ENCODE measurements at regions not wholly inside any gene's neighbourhood (a gene's known extent, or its start where the extent isn't known, plus 50 kb on each side); places are given as distances from the start of the nearest gene placed in this dataset.
"Not testable (repeated sequence)": the region's sequence is repeated elsewhere in the genome, so short reads cannot be mapped to it uniquely, and the experiment has no call there.

GRCh38 chr3:195999176-195999575 is 82.7 kb downstream of the TFRC start:
- not testable (repeated sequence) for DNase-seq (ENCODE audit: low spot score); H3K9me3 Mint-ChIP-seq (ENCODE audit: unreplicated experiment); H3K36me3 Mint-ChIP-seq (ENCODE audit: low read depth, unreplicated experiment); H3K4me3 Mint-ChIP-seq (ENCODE audit: unreplicated experiment); H3K4me1 Mint-ChIP-seq (ENCODE audit: unreplicated experiment); H3K27ac Mint-ChIP-seq (ENCODE audit: unreplicated experiment); H3K27me3 Mint-ChIP-seq (ENCODE audit: unreplicated experiment)

DNA sequence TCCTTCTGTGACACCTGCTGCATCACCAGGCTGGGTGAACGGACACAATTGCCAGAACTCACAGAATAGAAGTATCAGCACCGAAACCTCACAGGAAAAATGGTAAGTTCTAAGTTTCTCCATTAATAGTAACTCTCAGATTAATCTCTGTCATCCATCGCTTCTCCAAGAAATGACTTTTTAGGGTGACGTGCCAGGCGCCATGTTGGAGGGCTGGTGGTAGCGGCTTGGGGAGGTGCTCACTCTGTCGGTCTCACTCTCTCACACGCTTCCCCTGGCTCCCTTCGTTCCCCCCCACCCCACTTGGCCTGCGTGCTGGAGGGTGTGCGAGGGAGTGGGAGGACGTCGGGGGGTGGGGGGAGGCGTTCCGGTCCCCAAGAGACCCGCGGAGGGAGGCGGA is 85.6 kb downstream of the TFRC start:
- H3K27ac Mint-ChIP-seq (ENCODE audit: unreplicated experiment); H3K4me3 Mint-ChIP-seq (ENCODE audit: unreplicated experiment); H3K4me1 Mint-ChIP-seq (ENCODE audit: unreplicated experiment): not testable (repeated sequence)

DNA sequence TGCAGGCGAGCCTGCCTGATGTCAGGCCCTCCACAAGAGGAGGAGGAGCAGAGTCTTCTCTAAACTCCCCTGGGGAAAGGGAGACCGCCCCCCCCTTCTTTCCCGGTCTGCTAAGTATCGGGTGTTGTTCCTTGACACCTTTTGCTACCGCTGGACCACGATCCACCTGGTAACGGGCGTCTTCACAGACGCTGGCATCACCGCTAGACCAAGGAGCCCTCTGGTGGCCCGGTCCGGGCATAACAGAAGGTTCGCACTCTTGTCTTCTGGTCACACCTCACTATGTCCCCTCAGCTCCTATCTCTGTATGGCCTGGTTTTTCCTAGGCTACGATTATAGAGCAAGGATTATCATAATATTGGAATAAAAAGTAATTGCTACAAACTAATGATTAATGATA is 86.0 kb upstream of the TNK2 start:
- H3K9me3 Mint-ChIP-seq (ENCODE audit: unreplicated experiment); H3K27me3 Mint-ChIP-seq (ENCODE audit: unreplicated experiment); H3K36me3 Mint-ChIP-seq (ENCODE audit: low read depth, unreplicated experiment); H3K27ac Mint-ChIP-seq (ENCODE audit: unreplicated experiment); H3K4me3 Mint-ChIP-seq (ENCODE audit: unreplicated experiment); H3K4me1 Mint-ChIP-seq (ENCODE audit: unreplicated experiment): not testable (repeated sequence)
- peak; percentile 45 for DNase-seq (ENCODE audit: low spot score)

More for the DNA sequence above, 85.6 kb downstream of the TFRC start:
- not testable (repeated sequence) for H3K27me3 Mint-ChIP-seq (ENCODE audit: unreplicated experiment); H3K9me3 Mint-ChIP-seq (ENCODE audit: unreplicated experiment); H3K36me3 Mint-ChIP-seq (ENCODE audit: low read depth, unreplicated experiment); DNase-seq (ENCODE audit: low spot score)

- not testable (repeated sequence) for H3K36me3 Mint-ChIP-seq (ENCODE audit: low read depth, unreplicated experiment); DNase-seq (ENCODE audit: low spot score); H3K27ac Mint-ChIP-seq (ENCODE audit: unreplicated experiment); H3K27me3 Mint-ChIP-seq (ENCODE audit: unreplicated experiment); H3K4me3 Mint-ChIP-seq (ENCODE audit: unreplicated experiment); H3K9me3 Mint-ChIP-seq (ENCODE audit: unreplicated experiment); H3K4me1 Mint-ChIP-seq (ENCODE audit: unreplicated experiment)
Measured at GRCh38 chr3:195993671-195994070, 85.3 kb upstream of the TNK2 start.

- not testable (repeated sequence) for H3K27me3 Mint-ChIP-seq (ENCODE audit: unreplicated experiment); H3K9me3 Mint-ChIP-seq (ENCODE audit: unreplicated experiment); H3K4me3 Mint-ChIP-seq (ENCODE audit: unreplicated experiment); DNase-seq (ENCODE audit: low spot score); H3K36me3 Mint-ChIP-seq (ENCODE audit: low read depth, unreplicated experiment); H3K4me1 Mint-ChIP-seq (ENCODE audit: unreplicated experiment); H3K27ac Mint-ChIP-seq (ENCODE audit: unreplicated experiment)
Measured at GRCh38 chr3:195992956-195993595, 84.7 kb upstream of the TNK2 start.

DNA sequence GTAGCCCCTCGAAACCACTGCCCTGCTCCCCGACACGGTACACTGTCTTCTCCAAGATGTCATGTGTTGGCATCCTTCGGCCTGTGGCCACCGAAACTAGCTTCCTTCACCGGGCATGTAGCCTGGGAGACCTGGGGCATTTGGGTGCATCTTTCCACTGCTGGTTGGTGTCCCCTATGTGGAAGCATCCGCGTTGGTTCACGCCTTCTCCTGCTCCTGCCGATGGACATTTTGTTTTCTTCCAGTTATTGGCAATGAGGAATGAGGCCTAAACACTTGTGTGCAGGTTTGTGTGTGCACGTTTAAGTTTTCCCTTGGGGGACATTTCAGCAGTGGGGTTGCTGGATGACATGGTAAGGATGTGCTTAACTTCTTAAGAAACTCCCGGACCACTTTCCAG is 83.6 kb upstream of the TNK2 start:
- DNase-seq (ENCODE audit: low spot score); H3K4me3 Mint-ChIP-seq (ENCODE audit: unreplicated experiment); H3K9me3 Mint-ChIP-seq (ENCODE audit: unreplicated experiment); H3K4me1 Mint-ChIP-seq (ENCODE audit: unreplicated experiment); H3K27ac Mint-ChIP-seq (ENCODE audit: unreplicated experiment); H3K27me3 Mint-ChIP-seq (ENCODE audit: unreplicated experiment); H3K36me3 Mint-ChIP-seq (ENCODE audit: low read depth, unreplicated experiment): not testable (repeated sequence)

- H3K4me3 Mint-ChIP-seq (ENCODE audit: unreplicated experiment): peak overlapping the region; percentile 76
- not testable (repeated sequence) for H3K36me3 Mint-ChIP-seq (ENCODE audit: low read depth, unreplicated experiment); H3K27ac Mint-ChIP-seq (ENCODE audit: unreplicated experiment); DNase-seq (ENCODE audit: low spot score); H3K9me3 Mint-ChIP-seq (ENCODE audit: unreplicated experiment); H3K27me3 Mint-ChIP-seq (ENCODE audit: unreplicated experiment); H3K4me1 Mint-ChIP-seq (ENCODE audit: unreplicated experiment)
Measured at GRCh38 chr3:195991243-195991642, 82.9 kb upstream of the TNK2 start.

DNA sequence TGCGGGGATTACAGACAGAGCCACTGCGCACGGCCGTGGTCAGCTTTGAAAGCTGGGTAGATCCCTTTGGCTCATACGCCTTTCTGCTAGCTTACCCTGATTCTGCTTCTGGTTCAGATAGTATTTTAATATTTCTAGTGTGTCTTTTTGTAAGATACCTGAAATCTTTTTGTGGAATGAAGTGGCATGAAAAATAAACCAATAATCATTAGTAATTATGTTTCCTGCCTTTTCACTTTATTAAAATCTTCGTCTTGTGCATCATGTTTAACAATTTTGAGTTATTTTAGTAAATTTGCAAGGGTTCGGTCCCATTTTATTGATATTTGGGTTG is 82.5 kb upstream of the TNK2 start:
- not testable (repeated sequence) for H3K27me3 Mint-ChIP-seq (ENCODE audit: unreplicated experiment); H3K27ac Mint-ChIP-seq (ENCODE audit: unreplicated experiment); H3K4me1 Mint-ChIP-seq (ENCODE audit: unreplicated experiment); H3K9me3 Mint-ChIP-seq (ENCODE audit: unreplicated experiment); DNase-seq (ENCODE audit: low spot score); H3K36me3 Mint-ChIP-seq (ENCODE audit: low read depth, unreplicated experiment)
- peak overlapping the region; percentile 76 for H3K4me3 Mint-ChIP-seq (ENCODE audit: unreplicated experiment)

GRCh38 chr3:195989921-195990840 is 81.8 kb upstream of the TNK2 start:
- not testable (repeated sequence) for H3K9me3 Mint-ChIP-seq (ENCODE audit: unreplicated experiment); H3K4me1 Mint-ChIP-seq (ENCODE audit: unreplicated experiment); H3K36me3 Mint-ChIP-seq (ENCODE audit: low read depth, unreplicated experiment); H3K27me3 Mint-ChIP-seq (ENCODE audit: unreplicated experiment); H3K27ac Mint-ChIP-seq (ENCODE audit: unreplicated experiment)
- peak; percentile 92 for DNase-seq (ENCODE audit: low spot score)
- peak overlapping the region; percentile 76 for H3K4me3 Mint-ChIP-seq (ENCODE audit: unreplicated experiment)

- not testable (repeated sequence) for H3K27me3 Mint-ChIP-seq (ENCODE audit: unreplicated experiment); H3K4me1 Mint-ChIP-seq (ENCODE audit: unreplicated experiment); H3K27ac Mint-ChIP-seq (ENCODE audit: unreplicated experiment); H3K36me3 Mint-ChIP-seq (ENCODE audit: low read depth, unreplicated experiment); H3K9me3 Mint-ChIP-seq (ENCODE audit: unreplicated experiment); H3K4me3 Mint-ChIP-seq (ENCODE audit: unreplicated experiment)
- peak; percentile 12 for DNase-seq (ENCODE audit: low spot score)
Measured at GRCh38 chr3:195989197-195989920, 81.0 kb upstream of the TNK2 start.

GRCh38 chr3:195988764-195989163 is 80.4 kb upstream of the TNK2 start:
- not testable (repeated sequence) for H3K4me3 Mint-ChIP-seq (ENCODE audit: unreplicated experiment); H3K27ac Mint-ChIP-seq (ENCODE audit: unreplicated experiment); H3K36me3 Mint-ChIP-seq (ENCODE audit: low read depth, unreplicated experiment); H3K9me3 Mint-ChIP-seq (ENCODE audit: unreplicated experiment); DNase-seq (ENCODE audit: low spot score); H3K27me3 Mint-ChIP-seq (ENCODE audit: unreplicated experiment); H3K4me1 Mint-ChIP-seq (ENCODE audit: unreplicated experiment)

GRCh38 chr3:195987001-195987400 is 78.7 kb upstream of the TNK2 start:
- not testable (repeated sequence) for H3K4me1 Mint-ChIP-seq (ENCODE audit: unreplicated experiment); H3K27me3 Mint-ChIP-seq (ENCODE audit: unreplicated experiment); H3K9me3 Mint-ChIP-seq (ENCODE audit: unreplicated experiment); H3K4me3 Mint-ChIP-seq (ENCODE audit: unreplicated experiment); H3K36me3 Mint-ChIP-seq (ENCODE audit: low read depth, unreplicated experiment); H3K27ac Mint-ChIP-seq (ENCODE audit: unreplicated experiment); DNase-seq (ENCODE audit: low spot score)

Data from endothelial cell (in vitro differentiated cells).